ENCODE measurements at regions not wholly inside any gene's neighbourhood (a gene's known extent, or its start where the extent isn't known, plus 50 kb on each side); places are given as distances from the start of the nearest gene placed in this dataset.

DNA sequence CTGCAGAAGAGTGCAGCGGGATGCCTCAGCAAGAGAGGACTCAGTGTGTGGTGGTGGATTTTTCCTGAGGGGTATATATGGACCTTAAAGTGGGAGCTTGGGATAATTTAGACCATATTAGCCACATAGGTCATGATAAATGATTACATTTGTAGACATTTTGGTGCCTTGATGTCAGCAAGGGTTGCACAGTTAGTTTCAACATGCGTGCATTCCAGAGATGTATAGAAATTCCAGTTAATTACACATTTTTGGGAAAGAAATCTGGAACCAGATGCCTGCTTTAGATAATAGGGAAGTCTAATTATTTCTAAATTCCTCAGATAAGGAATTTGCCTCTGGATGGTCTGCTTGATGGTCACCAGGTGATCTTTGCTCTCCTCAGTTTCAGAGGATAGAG, 440.6 kb upstream of the PAPPA start:
- Mint-ChIP-seq H3K36me3 (no peaks in the 10 kb centered on the region), H3K4me3 (no peak overlapping the region), H3K9me3 (peaks cover 12% of the 10 kb centered on the region), H3K27me3 (ENCODE audit: low read depth) (no peaks in the 10 kb centered on the region), H3K27ac (no peak overlapping the region), H3K4me1 (peaks cover 6% of the 10 kb centered on the region)
- no peak for DNase-seq (ENCODE audit: low spot score in 2 of 2, unreplicated experiment in 2 of 2)
- TF ChIP-seq CTCF (IDR thresholded peaks at IDR 0.05; ENCODE audit: unreplicated experiment): no peak

GRCh38 chr9:115715666-115716065, 437.9 kb upstream of the PAPPA start:
- Mint-ChIP-seq H3K27ac (no peak overlapping the region), H3K4me1 (peaks cover 6% of the 10 kb centered on the region), H3K9me3 (peaks cover 7% of the 10 kb centered on the region), H3K27me3 (ENCODE audit: low read depth) (no peaks in the 10 kb centered on the region), H3K36me3 (no peaks in the 10 kb centered on the region), H3K4me3 (no peak overlapping the region)
- DNase-seq (ENCODE audit: low spot score in 2 of 2, unreplicated experiment in 2 of 2): no peak
- no peak for TF ChIP-seq CTCF (IDR thresholded peaks at IDR 0.05; ENCODE audit: unreplicated experiment)

- H3K36me3 Mint-ChIP-seq: no peaks in the 10 kb centered on the region
- peaks cover 6% of the 10 kb centered on the region for H3K4me1 Mint-ChIP-seq
- no peak for DNase-seq (ENCODE audit: low spot score in 2 of 2, unreplicated experiment in 2 of 2)
- no peak overlapping the region for H3K27ac Mint-ChIP-seq
- TF ChIP-seq CTCF (IDR thresholded peaks at IDR 0.05; ENCODE audit: unreplicated experiment): no peak
- no peaks in the 10 kb centered on the region for H3K27me3 Mint-ChIP-seq (ENCODE audit: low read depth)
- H3K9me3 Mint-ChIP-seq: peaks cover 4% of the 10 kb centered on the region
- no peak overlapping the region for H3K4me3 Mint-ChIP-seq
Observed at GRCh38 chr9:115717298-115717697, 436.3 kb upstream of the PAPPA start.

- H3K36me3 Mint-ChIP-seq: no peaks in the 10 kb centered on the region
- H3K27ac Mint-ChIP-seq: no peak overlapping the region
- H3K27me3 Mint-ChIP-seq (ENCODE audit: low read depth): no peaks in the 10 kb centered on the region
- H3K9me3 Mint-ChIP-seq: peaks cover 4% of the 10 kb centered on the region
- no peak for DNase-seq (ENCODE audit: low spot score in 2 of 2, unreplicated experiment in 2 of 2)
- TF ChIP-seq CTCF (IDR thresholded peaks at IDR 0.05; ENCODE audit: unreplicated experiment): no peak
- H3K4me1 Mint-ChIP-seq: peaks cover 3% of the 10 kb centered on the region
- no peak overlapping the region for H3K4me3 Mint-ChIP-seq
Observed at GRCh38 chr9:115717711-115718173, 435.8 kb upstream of the PAPPA start.

DNA sequence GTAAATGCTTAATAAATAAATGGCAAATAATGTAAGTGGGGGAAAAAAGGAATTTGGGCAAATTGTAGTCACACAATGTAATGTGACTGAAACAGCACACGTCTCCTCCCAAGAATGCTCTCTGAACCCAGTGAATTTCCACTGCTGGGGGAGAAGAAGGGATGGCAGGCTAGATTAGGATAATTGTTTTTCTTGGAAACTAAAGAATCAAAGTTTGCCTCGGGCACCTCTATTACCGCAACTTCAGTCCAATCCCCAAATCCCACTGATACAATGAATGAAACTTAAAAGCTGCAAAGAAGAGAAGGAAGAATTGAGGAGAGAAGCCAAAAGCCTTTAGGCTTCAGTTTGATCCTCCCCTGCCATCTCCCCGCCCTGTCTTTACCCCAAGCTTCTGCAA, 423.2 kb upstream of the PAPPA start:
- peaks cover 26% of the 10 kb centered on the region for H3K4me1 Mint-ChIP-seq
- TF ChIP-seq CTCF (IDR thresholded peaks at IDR 0.05; ENCODE audit: unreplicated experiment): no peak
- H3K36me3 Mint-ChIP-seq: peaks cover 3% of the 10 kb centered on the region
- DNase-seq (ENCODE audit: low spot score in 2 of 2, unreplicated experiment in 2 of 2): no peak
- no peak overlapping the region for H3K4me3 Mint-ChIP-seq
- H3K27ac Mint-ChIP-seq: peak overlapping the region; percentile 51
- peaks cover 32% of the 10 kb centered on the region for H3K9me3 Mint-ChIP-seq
- no peaks in the 10 kb centered on the region for H3K27me3 Mint-ChIP-seq (ENCODE audit: low read depth)

GRCh38 chr9:115730845-115731244, 422.7 kb upstream of the PAPPA start:
- DNase-seq (ENCODE audit: low spot score in 2 of 2, unreplicated experiment in 2 of 2): no peak
- no peak for TF ChIP-seq CTCF (IDR thresholded peaks at IDR 0.05; ENCODE audit: unreplicated experiment)
- Mint-ChIP-seq H3K36me3 (peaks cover 3% of the 10 kb centered on the region), H3K4me1 (peaks cover 26% of the 10 kb centered on the region), H3K27ac (peak overlapping the region; percentile 51), H3K27me3 (ENCODE audit: low read depth) (no peaks in the 10 kb centered on the region), H3K4me3 (no peak overlapping the region), H3K9me3 (peaks cover 29% of the 10 kb centered on the region)

Data from mesothelial cell of epicardium (in vitro differentiated cells).